Liver (tissue), 8 donors: ENCODE measurements at regions not wholly inside any gene's neighbourhood (a gene's known extent, or its start where the extent isn't known, plus 50 kb on each side); places are given as distances from the start of the nearest gene placed in this dataset.

ENCODE experiments used
- DNase-seq: peaks from one replicate; pipeline ENCODE4 v3.0.0-alpha.2; 2017; ENCODE audit warnings: low spot score
- H3K27ac ChIP-seq, 2 donors: one replicate each; pipeline ENCODE4 v1.7.0; 2013; ENCODE audit warnings: inconsistent platforms in 2 of 2, low read length in 2 of 2, control low read depth in 1 of 2, low read depth in 1 of 2, mild to moderate bottlenecking in 1 of 2
- H3K27me3 ChIP-seq, 4 donors: one replicate each; pipeline versions ENCODE4 v1.6.1 to v1.7.0; 2013; ENCODE audit warnings: low read length in 3 of 4, inconsistent platforms in 1 of 4, mild to moderate bottlenecking in 1 of 4, moderate library complexity in 1 of 4; ENCODE audit not compliant: control insufficient read depth in 4 of 4, insufficient read depth in 4 of 4
- H3K36me3 ChIP-seq, 4 donors: one replicate each; pipeline versions ENCODE4 v1.6.1 to v1.7.0; 2013; ENCODE audit warnings: low read length in 3 of 4, mild to moderate bottlenecking in 3 of 4, low read depth in 1 of 4, moderate library complexity in 1 of 4; ENCODE audit not compliant: control insufficient read depth in 4 of 4, insufficient read depth in 3 of 4
- H3K4me1 ChIP-seq, 4 donors: one replicate each; pipeline versions ENCODE4 v1.6.1 to v1.7.0; 2013; ENCODE audit warnings: low read length in 3 of 4, mild to moderate bottlenecking in 3 of 4, moderate library complexity in 1 of 4; ENCODE audit not compliant: control insufficient read depth in 4 of 4, insufficient read depth in 4 of 4
- H3K4me3 ChIP-seq, 3 donors: one replicate each; pipeline versions ENCODE4 v1.6.1 to v1.7.0; 2013; ENCODE audit warnings: low read length in 3 of 3, control low read depth in 1 of 3, low read depth in 1 of 3, mild to moderate bottlenecking in 1 of 3
- H3K9ac ChIP-seq, 2 donors: one replicate each; pipeline ENCODE4 v1.7.0; 2013; ENCODE audit warnings: low read length in 2 of 2, mild to moderate bottlenecking in 2 of 2, moderate library complexity in 2 of 2, control low read depth in 1 of 2, low read depth in 1 of 2
- H3K9me3 ChIP-seq, 4 donors: one replicate each; pipeline versions ENCODE4 v1.6.1 to v1.7.0; 2013; ENCODE audit warnings: low read length in 3 of 4; ENCODE audit not compliant: control insufficient read depth in 4 of 4
- EGR1 ChIP-seq, 2 donors: IDR thresholded peaks; 2 replicates each; pipeline ENCODE4 v1.6.1; 2016 to 2018; ENCODE audit warnings: antibody characterized with exemption in 2 of 2, low read depth in 2 of 2
- FOXA1 ChIP-seq: IDR thresholded peaks from 2 replicates; pipeline ENCODE4 v1.6.1; 2016; ENCODE audit warnings: antibody characterized with exemption
- FOXA2 ChIP-seq: IDR thresholded peaks from 2 replicates; pipeline ENCODE4 v1.6.1; 2016; ENCODE audit warnings: antibody characterized with exemption
- GABPA ChIP-seq, 2 donors: IDR thresholded peaks in 1 of 2; conservative IDR thresholded peaks in 1 of 2; 2 replicates each; pipeline ENCODE4 v1.6.1; 2016; ENCODE audit warnings: antibody characterized with exemption in 2 of 2, mild to moderate bottlenecking in 1 of 2, moderate library complexity in 1 of 2
- HNF4A ChIP-seq, 2 donors: conservative IDR thresholded peaks; 2 replicates each; pipeline ENCODE4 v1.6.1; 2016; ENCODE audit warnings: antibody characterized with exemption in 2 of 2, mild to moderate bottlenecking in 2 of 2
- HNF4G ChIP-seq: IDR thresholded peaks from 2 replicates; pipeline ENCODE4 v1.6.1; 2016; ENCODE audit warnings: antibody characterized with exemption
- JUND ChIP-seq, 2 donors: IDR thresholded peaks; 2 replicates each; pipeline ENCODE4 v1.6.1; 2016; ENCODE audit warnings: antibody characterized with exemption in 2 of 2
- NR2F2 ChIP-seq: IDR thresholded peaks from 2 replicates; pipeline ENCODE4 v1.6.1; 2016; ENCODE audit warnings: antibody characterized with exemption
- RAD21 ChIP-seq, 2 donors: IDR thresholded peaks; 2 replicates each; pipeline ENCODE4 v1.6.1; 2016; ENCODE audit warnings: antibody characterized with exemption in 2 of 2, mild to moderate bottlenecking in 2 of 2
- RXRA ChIP-seq, 2 donors: IDR thresholded peaks; 2 replicates each; pipeline ENCODE4 v1.6.1; 2017 to 2018; ENCODE audit warnings: antibody characterized with exemption in 2 of 2, mild to moderate bottlenecking in 1 of 2
- SP1 ChIP-seq: IDR thresholded peaks from 2 replicates; pipeline ENCODE4 v1.6.1; 2018; ENCODE audit warnings: antibody characterized with exemption, mild to moderate bottlenecking
- TAF1 ChIP-seq: conservative IDR thresholded peaks from 2 replicates; pipeline ENCODE4 v1.6.1; 2016; ENCODE audit warnings: antibody characterized with exemption, mild to moderate bottlenecking
- YY1 ChIP-seq: IDR thresholded peaks from 2 replicates; pipeline ENCODE4 v1.6.1; 2016; ENCODE audit warnings: antibody characterized with exemption, mild to moderate bottlenecking
- WGBS: extraction: QIAGEN DNeasy Blood & Tissue Kit; methylation state at CpG from one replicate; pipeline ENCODE4 v1.1.7; 2013; 5-methylcytosine and 5-hydroxymethylcytosine counted together
- TF ChIP-seq, protein P1 (sequence below): fragments of 150-350 bp; IDR thresholded peaks from 2 replicates; pipeline ENCODE4 v1.5.1; 2017; ENCODE audit warnings: improper control_type of control experiment, low read depth, low read length; ENCODE audit not compliant: missing input control
- TF ChIP-seq, protein P2 (sequence below): IDR thresholded peaks from 2 replicates; pipeline ENCODE4 v1.6.1; 2016; ENCODE audit warnings: antibody characterized with exemption
- TF ChIP-seq, protein P3 (sequence below): IDR thresholded peaks from 2 replicates; pipeline ENCODE4 v1.6.1; 2016; ENCODE audit warnings: antibody characterized with exemption
- TF ChIP-seq, protein P4 (sequence below): IDR thresholded peaks from 2 replicates; pipeline ENCODE4 v1.6.1; 2016; ENCODE audit warnings: antibody characterized with exemption
- TF ChIP-seq, protein P5 (sequence below): IDR thresholded peaks from 2 replicates; pipeline ENCODE4 v1.6.1; 2016; ENCODE audit warnings: antibody characterized with exemption, mild to moderate bottlenecking
- donor health status: healthy.
- donor health status: healthy.
- donor health status: healthy.
- donor health status: healthy.
- donor health status: healthy.

DNA sequence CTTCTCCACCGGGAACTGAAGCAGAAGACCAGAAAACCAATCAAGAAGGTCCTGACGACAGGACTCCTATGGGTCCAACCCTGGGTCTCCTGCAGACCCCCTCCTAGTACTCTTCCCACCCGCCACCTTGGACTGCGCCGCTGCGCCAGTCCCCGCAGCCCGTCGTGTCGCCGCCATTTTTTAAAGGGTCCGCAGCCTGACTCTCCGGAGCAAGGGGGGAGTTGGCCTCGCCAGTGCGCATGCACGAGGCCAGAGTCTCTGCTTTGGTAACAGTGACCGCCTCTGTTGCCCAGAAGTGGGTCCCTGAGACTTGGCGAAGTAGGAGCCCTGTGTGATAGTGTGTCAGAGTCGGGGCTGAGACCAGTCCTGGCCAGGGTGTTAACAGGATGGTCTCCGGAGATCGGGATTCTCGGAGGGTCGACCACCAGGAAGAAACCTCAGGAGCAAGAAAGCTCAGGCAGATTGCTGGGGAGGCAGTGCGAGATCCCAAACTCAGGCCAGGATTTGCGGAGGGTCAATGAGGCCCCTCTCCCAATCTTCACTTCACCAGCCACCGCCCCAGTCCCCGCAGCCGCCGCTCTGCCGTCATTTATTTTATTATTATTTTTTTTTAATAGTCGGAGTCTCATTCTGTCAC lies 612.5 kb downstream of the KCNJ18 start:
- Histone ChIP-seq H3K27me3 (no peaks in the 10 kb centered on the region), H3K36me3 (no peaks in the 10 kb centered on the region), H3K4me1 (no peaks in the 10 kb centered on the region), H3K4me3 (no peak overlapping the region), H3K27ac (no peak overlapping the region), H3K9ac (no peak overlapping the region), H3K9me3 (peaks cover 0 to 3% (median 0%) of the 10 kb centered on the region in 4 donors)
- no peak for DNase-seq
- 85% methylated on average over 31 of the region's 31 CpGs for WGBS
- TF ChIP-seq NR2F2: no peak
- no peak for TF ChIP-seq HNF4A (conservative IDR thresholded peaks at IDR 0.05)
- TF ChIP-seq TAF1: no peak
- TF ChIP-seq, protein P1, sequence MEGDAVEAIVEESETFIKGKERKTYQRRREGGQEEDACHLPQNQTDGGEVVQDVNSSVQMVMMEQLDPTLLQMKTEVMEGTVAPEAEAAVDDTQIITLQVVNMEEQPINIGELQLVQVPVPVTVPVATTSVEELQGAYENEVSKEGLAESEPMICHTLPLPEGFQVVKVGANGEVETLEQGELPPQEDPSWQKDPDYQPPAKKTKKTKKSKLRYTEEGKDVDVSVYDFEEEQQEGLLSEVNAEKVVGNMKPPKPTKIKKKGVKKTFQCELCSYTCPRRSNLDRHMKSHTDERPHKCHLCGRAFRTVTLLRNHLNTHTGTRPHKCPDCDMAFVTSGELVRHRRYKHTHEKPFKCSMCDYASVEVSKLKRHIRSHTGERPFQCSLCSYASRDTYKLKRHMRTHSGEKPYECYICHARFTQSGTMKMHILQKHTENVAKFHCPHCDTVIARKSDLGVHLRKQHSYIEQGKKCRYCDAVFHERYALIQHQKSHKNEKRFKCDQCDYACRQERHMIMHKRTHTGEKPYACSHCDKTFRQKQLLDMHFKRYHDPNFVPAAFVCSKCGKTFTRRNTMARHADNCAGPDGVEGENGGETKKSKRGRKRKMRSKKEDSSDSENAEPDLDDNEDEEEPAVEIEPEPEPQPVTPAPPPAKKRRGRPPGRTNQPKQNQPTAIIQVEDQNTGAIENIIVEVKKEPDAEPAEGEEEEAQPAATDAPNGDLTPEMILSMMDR: no peak
- TF ChIP-seq, protein P2, sequence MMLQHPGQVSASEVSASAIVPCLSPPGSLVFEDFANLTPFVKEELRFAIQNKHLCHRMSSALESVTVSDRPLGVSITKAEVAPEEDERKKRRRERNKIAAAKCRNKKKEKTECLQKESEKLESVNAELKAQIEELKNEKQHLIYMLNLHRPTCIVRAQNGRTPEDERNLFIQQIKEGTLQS: no peak
- TF ChIP-seq GABPA (IDR thresholded peaks at IDR 0.05 in 1 of 2, conservative IDR thresholded peaks at IDR 0.05 in 1 of 2): no peak
- no peak for TF ChIP-seq RAD21 (IDR thresholded peaks at IDR 0.05)
- TF ChIP-seq, protein P3, sequence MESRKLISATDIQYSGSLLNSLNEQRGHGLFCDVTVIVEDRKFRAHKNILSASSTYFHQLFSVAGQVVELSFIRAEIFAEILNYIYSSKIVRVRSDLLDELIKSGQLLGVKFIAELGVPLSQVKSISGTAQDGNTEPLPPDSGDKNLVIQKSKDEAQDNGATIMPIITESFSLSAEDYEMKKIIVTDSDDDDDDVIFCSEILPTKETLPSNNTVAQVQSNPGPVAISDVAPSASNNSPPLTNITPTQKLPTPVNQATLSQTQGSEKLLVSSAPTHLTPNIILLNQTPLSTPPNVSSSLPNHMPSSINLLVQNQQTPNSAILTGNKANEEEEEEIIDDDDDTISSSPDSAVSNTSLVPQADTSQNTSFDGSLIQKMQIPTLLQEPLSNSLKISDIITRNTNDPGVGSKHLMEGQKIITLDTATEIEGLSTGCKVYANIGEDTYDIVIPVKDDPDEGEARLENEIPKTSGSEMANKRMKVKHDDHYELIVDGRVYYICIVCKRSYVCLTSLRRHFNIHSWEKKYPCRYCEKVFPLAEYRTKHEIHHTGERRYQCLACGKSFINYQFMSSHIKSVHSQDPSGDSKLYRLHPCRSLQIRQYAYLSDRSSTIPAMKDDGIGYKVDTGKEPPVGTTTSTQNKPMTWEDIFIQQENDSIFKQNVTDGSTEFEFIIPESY: no peak
- TF ChIP-seq JUND (IDR thresholded peaks at IDR 0.05): no peak
- no peak for TF ChIP-seq EGR1 (IDR thresholded peaks at IDR 0.05; ENCODE audit: low read depth in 2 of 2)
- TF ChIP-seq SP1: no peak
- no peak for TF ChIP-seq RXRA (IDR thresholded peaks at IDR 0.05)
- no peak for TF ChIP-seq YY1
- no peak for TF ChIP-seq FOXA1
- no peak for TF ChIP-seq FOXA2
- TF ChIP-seq, protein P4, sequence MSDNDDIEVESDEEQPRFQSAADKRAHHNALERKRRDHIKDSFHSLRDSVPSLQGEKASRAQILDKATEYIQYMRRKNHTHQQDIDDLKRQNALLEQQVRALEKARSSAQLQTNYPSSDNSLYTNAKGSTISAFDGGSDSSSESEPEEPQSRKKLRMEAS: no peak
- TF ChIP-seq, protein P5, sequence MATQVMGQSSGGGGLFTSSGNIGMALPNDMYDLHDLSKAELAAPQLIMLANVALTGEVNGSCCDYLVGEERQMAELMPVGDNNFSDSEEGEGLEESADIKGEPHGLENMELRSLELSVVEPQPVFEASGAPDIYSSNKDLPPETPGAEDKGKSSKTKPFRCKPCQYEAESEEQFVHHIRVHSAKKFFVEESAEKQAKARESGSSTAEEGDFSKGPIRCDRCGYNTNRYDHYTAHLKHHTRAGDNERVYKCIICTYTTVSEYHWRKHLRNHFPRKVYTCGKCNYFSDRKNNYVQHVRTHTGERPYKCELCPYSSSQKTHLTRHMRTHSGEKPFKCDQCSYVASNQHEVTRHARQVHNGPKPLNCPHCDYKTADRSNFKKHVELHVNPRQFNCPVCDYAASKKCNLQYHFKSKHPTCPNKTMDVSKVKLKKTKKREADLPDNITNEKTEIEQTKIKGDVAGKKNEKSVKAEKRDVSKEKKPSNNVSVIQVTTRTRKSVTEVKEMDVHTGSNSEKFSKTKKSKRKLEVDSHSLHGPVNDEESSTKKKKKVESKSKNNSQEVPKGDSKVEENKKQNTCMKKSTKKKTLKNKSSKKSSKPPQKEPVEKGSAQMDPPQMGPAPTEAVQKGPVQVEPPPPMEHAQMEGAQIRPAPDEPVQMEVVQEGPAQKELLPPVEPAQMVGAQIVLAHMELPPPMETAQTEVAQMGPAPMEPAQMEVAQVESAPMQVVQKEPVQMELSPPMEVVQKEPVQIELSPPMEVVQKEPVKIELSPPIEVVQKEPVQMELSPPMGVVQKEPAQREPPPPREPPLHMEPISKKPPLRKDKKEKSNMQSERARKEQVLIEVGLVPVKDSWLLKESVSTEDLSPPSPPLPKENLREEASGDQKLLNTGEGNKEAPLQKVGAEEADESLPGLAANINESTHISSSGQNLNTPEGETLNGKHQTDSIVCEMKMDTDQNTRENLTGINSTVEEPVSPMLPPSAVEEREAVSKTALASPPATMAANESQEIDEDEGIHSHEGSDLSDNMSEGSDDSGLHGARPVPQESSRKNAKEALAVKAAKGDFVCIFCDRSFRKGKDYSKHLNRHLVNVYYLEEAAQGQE: no peak
- TF ChIP-seq HNF4G: no peak
